ENCODE measurements at regions not wholly inside any gene's neighbourhood (a gene's known extent, or its start where the extent isn't known, plus 50 kb on each side); places are given as distances from the start of the nearest gene placed in this dataset.

GRCh38 chr3:184498986-184499606 lies 62.5 kb upstream of the EPHB3 start:
- TF ChIP-seq POLR2A (IDR thresholded peaks at IDR 0.05): no peak
- no peak for TF ChIP-seq POLR2AphosphoS5 (IDR thresholded peaks at IDR 0.05)
- no peak for TF ChIP-seq CTCF (IDR thresholded peaks at IDR 0.05)
